Mesothelial cell of epicardium (in vitro differentiated cells): ENCODE measurements at regions not wholly inside any gene's neighbourhood (a gene's known extent, or its start where the extent isn't known, plus 50 kb on each side); places are given as distances from the start of the nearest gene placed in this dataset.

Experiments
- DNase-seq, 2 experiments: peaks; one replicate each; pipeline ENCODE4 v3.0.0; 2021; ENCODE audit warnings: low spot score in 2 of 2; ENCODE audit not compliant: unreplicated experiment in 2 of 2
- H3K27ac Mint-ChIP-seq: 2 replicates; pipeline ENCODE4 v1.8.0; 2021; ENCODE audit warnings: mixed read lengths
- H3K27me3 Mint-ChIP-seq: 2 replicates; pipeline ENCODE4 v1.8.0; 2021; ENCODE audit warnings: low read depth, mixed read lengths
- H3K36me3 Mint-ChIP-seq: 2 replicates; pipeline ENCODE4 v1.8.0; 2021; ENCODE audit warnings: mixed read lengths
- H3K4me1 Mint-ChIP-seq: 2 replicates; pipeline ENCODE4 v1.8.0; 2021; ENCODE audit warnings: mixed read lengths
- H3K4me3 Mint-ChIP-seq: 2 replicates; pipeline ENCODE4 v1.8.0; 2021; ENCODE audit warnings: mild to moderate bottlenecking, moderate library complexity, mixed read lengths
- H3K9me3 Mint-ChIP-seq: 2 replicates; pipeline ENCODE4 v1.8.0; 2021; ENCODE audit warnings: mixed read lengths
- TF ChIP-seq, protein P1 (sequence below): fragments of 200-600 bp; sonication (generic); IDR thresholded peaks from one replicate; pipeline ENCODE4 v1.5.0; 2021; ENCODE audit warnings: antibody characterized with exemption; ENCODE audit not compliant: unreplicated experiment

DNA sequence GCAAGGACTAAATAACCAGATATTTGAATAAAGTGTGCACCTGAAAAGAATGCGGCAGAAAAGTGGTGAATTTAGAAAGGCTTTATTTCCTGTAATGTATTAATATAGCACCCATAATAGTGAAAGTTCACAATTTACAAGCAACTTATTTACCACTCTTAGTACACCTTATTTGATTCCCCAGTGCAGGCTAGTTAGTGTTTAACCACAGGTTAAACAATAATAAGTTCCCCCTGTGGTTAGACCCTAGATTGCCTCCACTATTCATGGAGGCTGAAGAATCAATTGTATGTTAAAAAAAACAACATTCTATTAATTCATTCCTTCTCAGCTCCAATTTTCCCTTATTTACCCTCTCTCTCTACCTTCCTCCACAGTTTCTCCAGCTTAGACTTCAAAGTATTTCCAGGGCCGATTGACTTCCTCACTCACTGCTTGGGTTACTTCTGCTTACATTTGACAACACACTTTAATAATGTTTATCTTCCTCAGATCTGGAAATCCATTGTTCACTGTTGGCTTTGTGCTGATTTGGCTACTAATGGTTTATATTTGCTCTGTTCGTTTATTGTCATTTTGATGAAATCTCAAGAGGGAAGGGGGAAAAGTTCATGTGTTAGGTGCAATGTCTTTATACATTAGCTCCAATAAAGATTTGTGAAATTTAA lies 796.3 kb downstream of the BRINP3 start:
- TF ChIP-seq, protein P1, sequence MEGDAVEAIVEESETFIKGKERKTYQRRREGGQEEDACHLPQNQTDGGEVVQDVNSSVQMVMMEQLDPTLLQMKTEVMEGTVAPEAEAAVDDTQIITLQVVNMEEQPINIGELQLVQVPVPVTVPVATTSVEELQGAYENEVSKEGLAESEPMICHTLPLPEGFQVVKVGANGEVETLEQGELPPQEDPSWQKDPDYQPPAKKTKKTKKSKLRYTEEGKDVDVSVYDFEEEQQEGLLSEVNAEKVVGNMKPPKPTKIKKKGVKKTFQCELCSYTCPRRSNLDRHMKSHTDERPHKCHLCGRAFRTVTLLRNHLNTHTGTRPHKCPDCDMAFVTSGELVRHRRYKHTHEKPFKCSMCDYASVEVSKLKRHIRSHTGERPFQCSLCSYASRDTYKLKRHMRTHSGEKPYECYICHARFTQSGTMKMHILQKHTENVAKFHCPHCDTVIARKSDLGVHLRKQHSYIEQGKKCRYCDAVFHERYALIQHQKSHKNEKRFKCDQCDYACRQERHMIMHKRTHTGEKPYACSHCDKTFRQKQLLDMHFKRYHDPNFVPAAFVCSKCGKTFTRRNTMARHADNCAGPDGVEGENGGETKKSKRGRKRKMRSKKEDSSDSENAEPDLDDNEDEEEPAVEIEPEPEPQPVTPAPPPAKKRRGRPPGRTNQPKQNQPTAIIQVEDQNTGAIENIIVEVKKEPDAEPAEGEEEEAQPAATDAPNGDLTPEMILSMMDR, result no peak
- H3K36me3 Mint-ChIP-seq, result no peaks in the 10 kb centered on the region
- peaks cover 5% of the 10 kb centered on the region for H3K9me3 Mint-ChIP-seq
- H3K27me3 Mint-ChIP-seq, result peaks cover 27% of the 10 kb centered on the region
- H3K4me1 Mint-ChIP-seq, result peaks cover 12% of the 10 kb centered on the region
- H3K4me3 Mint-ChIP-seq, result no peak overlapping the region
- H3K27ac Mint-ChIP-seq, result no peak overlapping the region
- DNase-seq, result no peak

GRCh38 chr1:189682591-189682990 lies 795.1 kb downstream of the BRINP3 start:
- no peak for DNase-seq
- no peak overlapping the region for H3K4me3 Mint-ChIP-seq
- H3K4me1 Mint-ChIP-seq, result peaks cover 12% of the 10 kb centered on the region
- no peak overlapping the region for H3K27ac Mint-ChIP-seq
- TF ChIP-seq, protein P1, result no peak
- peaks cover 12% of the 10 kb centered on the region for H3K9me3 Mint-ChIP-seq
- H3K27me3 Mint-ChIP-seq, result peaks cover 17% of the 10 kb centered on the region
- H3K36me3 Mint-ChIP-seq, result no peaks in the 10 kb centered on the region

- TF ChIP-seq, protein P1, result no peak
- Mint-ChIP-seq H3K27me3 (peaks cover 3% of the 10 kb centered on the region), H3K4me3 (no peak overlapping the region), H3K9me3 (peaks cover 13% of the 10 kb centered on the region), H3K36me3 (no peaks in the 10 kb centered on the region), H3K4me1 (peaks cover 12% of the 10 kb centered on the region), H3K27ac (no peak overlapping the region)
- DNase-seq, result no peak
Observed at GRCh38 chr1:189686288-189686687, 791.4 kb downstream of the BRINP3 start.

GRCh38 chr1:189693140-189693539 lies 784.5 kb downstream of the BRINP3 start:
- DNase-seq, result no peak
- Mint-ChIP-seq H3K4me3 (no peak overlapping the region), H3K27me3 (no peaks in the 10 kb centered on the region), H3K27ac (no peak overlapping the region), H3K36me3 (no peaks in the 10 kb centered on the region), H3K4me1 (no peaks in the 10 kb centered on the region), H3K9me3 (peaks cover under 1% of the 10 kb centered on the region)
- TF ChIP-seq, protein P1, result no peak

GRCh38 chr1:189696297-189696696 lies 781.4 kb downstream of the BRINP3 start:
- Mint-ChIP-seq H3K36me3 (no peaks in the 10 kb centered on the region), H3K27ac (no peak overlapping the region), H3K27me3 (peaks cover 5% of the 10 kb centered on the region), H3K9me3 (no peaks in the 10 kb centered on the region), H3K4me3 (no peak overlapping the region), H3K4me1 (no peaks in the 10 kb centered on the region)
- no peak for DNase-seq
- TF ChIP-seq, protein P1, result no peak
